ENCODE measurements at regions not wholly inside any gene's neighbourhood (a gene's known extent, or its start where the extent isn't known, plus 50 kb on each side); places are given as distances from the start of the nearest gene placed in this dataset.
"Not testable (repeated sequence)": the region's sequence is repeated elsewhere in the genome, so short reads cannot be mapped to it uniquely, and the experiment has no call there.

- not testable (repeated sequence) for H3K36me3 Mint-ChIP-seq (ENCODE audit: low read depth); H3K4me1 Mint-ChIP-seq (ENCODE audit: low read depth); H3K9me3 Mint-ChIP-seq; H3K27ac Mint-ChIP-seq; H3K4me3 Mint-ChIP-seq; H3K27me3 Mint-ChIP-seq
Measured at GRCh38 chr1:120973836-120974235, 84.3 kb downstream of the PPIAL4A start.

- not testable (repeated sequence) for H3K27me3 Mint-ChIP-seq; H3K36me3 Mint-ChIP-seq (ENCODE audit: low read depth)
Measured at GRCh38 chr1:120977279-120977678, 87.7 kb downstream of the PPIAL4A start.

GRCh38 chr1:120981489-120982094, 92.0 kb downstream of the PPIAL4A start:
- H3K4me1 Mint-ChIP-seq (ENCODE audit: low read depth); H3K4me3 Mint-ChIP-seq; H3K27me3 Mint-ChIP-seq; H3K27ac Mint-ChIP-seq; H3K36me3 Mint-ChIP-seq (ENCODE audit: low read depth); H3K9me3 Mint-ChIP-seq: not testable (repeated sequence)

More at GRCh38 chr1:120977279-120977678, 87.7 kb downstream of the PPIAL4A start:
- H3K4me3 Mint-ChIP-seq; H3K9me3 Mint-ChIP-seq; H3K4me1 Mint-ChIP-seq (ENCODE audit: low read depth); H3K27ac Mint-ChIP-seq: not testable (repeated sequence)

- not testable (repeated sequence) for H3K27ac Mint-ChIP-seq; H3K9me3 Mint-ChIP-seq; H3K27me3 Mint-ChIP-seq; H3K4me3 Mint-ChIP-seq; H3K36me3 Mint-ChIP-seq (ENCODE audit: low read depth); H3K4me1 Mint-ChIP-seq (ENCODE audit: low read depth)
Measured at GRCh38 chr1:120994614-120995013, 105.0 kb downstream of the PPIAL4A start.

- not testable (repeated sequence) for H3K4me1 Mint-ChIP-seq (ENCODE audit: low read depth); H3K9me3 Mint-ChIP-seq; H3K36me3 Mint-ChIP-seq (ENCODE audit: low read depth); H3K27ac Mint-ChIP-seq; H3K4me3 Mint-ChIP-seq; H3K27me3 Mint-ChIP-seq
Measured at GRCh38 chr1:120995025-120995424, 105.5 kb downstream of the PPIAL4A start.

- H3K9me3 Mint-ChIP-seq; H3K27me3 Mint-ChIP-seq; H3K36me3 Mint-ChIP-seq (ENCODE audit: low read depth); H3K4me1 Mint-ChIP-seq (ENCODE audit: low read depth); H3K4me3 Mint-ChIP-seq; H3K27ac Mint-ChIP-seq: not testable (repeated sequence)
Measured at GRCh38 chr1:121001090-121001726, 111.6 kb downstream of the PPIAL4A start.

GRCh38 chr1:121003230-121003629, 113.7 kb downstream of the PPIAL4A start:
- H3K36me3 Mint-ChIP-seq (ENCODE audit: low read depth); H3K27me3 Mint-ChIP-seq; H3K9me3 Mint-ChIP-seq; H3K27ac Mint-ChIP-seq; H3K4me3 Mint-ChIP-seq: not testable (repeated sequence)
- peaks cover 15% of the 10 kb centered on the region for H3K4me1 Mint-ChIP-seq (ENCODE audit: low read depth)

- not testable (repeated sequence) for H3K27ac Mint-ChIP-seq; H3K4me3 Mint-ChIP-seq; H3K9me3 Mint-ChIP-seq; H3K36me3 Mint-ChIP-seq (ENCODE audit: low read depth)
- Mint-ChIP-seq H3K27me3 (peaks cover 11% of the 10 kb centered on the region), H3K4me1 (ENCODE audit: low read depth) (peaks cover 22% of the 10 kb centered on the region)
Measured at GRCh38 chr1:121006826-121007225, 117.3 kb downstream of the PPIAL4A start.

- not testable (repeated sequence) for H3K36me3 Mint-ChIP-seq (ENCODE audit: low read depth); H3K27ac Mint-ChIP-seq; H3K9me3 Mint-ChIP-seq
- peaks cover 11% of the 10 kb centered on the region for H3K27me3 Mint-ChIP-seq
- H3K4me3 Mint-ChIP-seq, result peak overlapping the region; percentile 60
- H3K4me1 Mint-ChIP-seq (ENCODE audit: low read depth), result peaks cover 22% of the 10 kb centered on the region
Measured at GRCh38 chr1:121007755-121008154, 118.2 kb downstream of the PPIAL4A start.

- H3K36me3 Mint-ChIP-seq (ENCODE audit: low read depth); H3K27ac Mint-ChIP-seq; H3K9me3 Mint-ChIP-seq: not testable (repeated sequence)
- peak overlapping the region; percentile 81 for H3K4me3 Mint-ChIP-seq
- peaks cover 11% of the 10 kb centered on the region for H3K27me3 Mint-ChIP-seq
- H3K4me1 Mint-ChIP-seq (ENCODE audit: low read depth), result peaks cover 22% of the 10 kb centered on the region
Measured at GRCh38 chr1:121008512-121009215, 119.1 kb downstream of the PPIAL4A start.

- H3K4me1 Mint-ChIP-seq (ENCODE audit: low read depth), result peaks cover 19% of the 10 kb centered on the region
- H3K27me3 Mint-ChIP-seq, result peaks cover 11% of the 10 kb centered on the region
- H3K36me3 Mint-ChIP-seq (ENCODE audit: low read depth); H3K9me3 Mint-ChIP-seq: not testable (repeated sequence)
- peak overlapping the region; percentile 81 for H3K4me3 Mint-ChIP-seq
- H3K27ac Mint-ChIP-seq, result peak overlapping the region; percentile 49
Measured at GRCh38 chr1:121009216-121010057, 119.9 kb downstream of the PPIAL4A start.

GRCh38 chr1:121010141-121010540, 120.6 kb downstream of the PPIAL4A start:
- not testable (repeated sequence) for H3K27ac Mint-ChIP-seq; H3K4me3 Mint-ChIP-seq; H3K9me3 Mint-ChIP-seq; H3K36me3 Mint-ChIP-seq (ENCODE audit: low read depth)
- H3K4me1 Mint-ChIP-seq (ENCODE audit: low read depth), result peaks cover 19% of the 10 kb centered on the region
- H3K27me3 Mint-ChIP-seq, result peaks cover 11% of the 10 kb centered on the region

- not testable (repeated sequence) for H3K27me3 Mint-ChIP-seq; H3K4me3 Mint-ChIP-seq; H3K36me3 Mint-ChIP-seq (ENCODE audit: low read depth); H3K27ac Mint-ChIP-seq; H3K9me3 Mint-ChIP-seq
- H3K4me1 Mint-ChIP-seq (ENCODE audit: low read depth), result peaks cover 16% of the 10 kb centered on the region
Measured at GRCh38 chr1:121013181-121013580, 123.6 kb downstream of the PPIAL4A start.

GRCh38 chr1:121016182-121017028, 126.8 kb downstream of the PPIAL4A start:
- not testable (repeated sequence) for H3K27me3 Mint-ChIP-seq; H3K4me1 Mint-ChIP-seq (ENCODE audit: low read depth); H3K36me3 Mint-ChIP-seq (ENCODE audit: low read depth); H3K9me3 Mint-ChIP-seq
- Mint-ChIP-seq H3K27ac (peak overlapping the region; percentile 80), H3K4me3 (peak overlapping the region; percentile 60)
